Subcutaneous abdominal adipose tissue (tissue), 5 donors: ENCODE measurements at regions not wholly inside any gene's neighbourhood (a gene's known extent, or its start where the extent isn't known, plus 50 kb on each side); places are given as distances from the start of the nearest gene placed in this dataset.

Experiments
- H3K27ac ChIP-seq: one replicate; pipeline ENCODE4 v1.7.0; 2013; ENCODE audit warnings: low read depth, mild to moderate bottlenecking, inconsistent platforms, low read length, moderate library complexity
- H3K27me3 ChIP-seq, 5 donors: one replicate each; pipeline ENCODE4 v1.7.0; 2013; ENCODE audit warnings: low read length in 5 of 5, inconsistent platforms in 1 of 5; ENCODE audit not compliant: control insufficient read depth in 5 of 5, insufficient read depth in 4 of 5
- H3K36me3 ChIP-seq, 5 donors: one replicate each; pipeline ENCODE4 v1.7.0; 2013; ENCODE audit warnings: low read length in 5 of 5; ENCODE audit not compliant: control insufficient read depth in 5 of 5, insufficient read depth in 5 of 5
- H3K4me1 ChIP-seq, 5 donors: one replicate each; pipeline ENCODE4 v1.7.0; 2013; ENCODE audit warnings: low read length in 5 of 5, mild to moderate bottlenecking in 3 of 5, moderate library complexity in 1 of 5; ENCODE audit not compliant: control insufficient read depth in 5 of 5, insufficient read depth in 5 of 5
- H3K4me3 ChIP-seq, 5 donors: one replicate each; pipeline ENCODE4 v1.7.0; 2013; ENCODE audit warnings: low read length in 5 of 5, low read depth in 1 of 5
- H3K9ac ChIP-seq, 5 donors: one replicate each; pipeline ENCODE4 v1.7.0; 2013; ENCODE audit warnings: low read length in 5 of 5, mild to moderate bottlenecking in 4 of 5, moderate library complexity in 3 of 5
- H3K9me3 ChIP-seq, 5 donors: one replicate each; pipeline ENCODE4 v1.7.0; 2013; ENCODE audit warnings: low read length in 5 of 5; ENCODE audit not compliant: control insufficient read depth in 5 of 5
- donor health status: healthy.
- donor health status: healthy.
- donor health status: healthy.
- donor health status: healthy.
- donor health status: healthy.

GRCh38 chr18:70459251-70459650, 170.4 kb downstream of the SOCS6 start:
- Histone ChIP-seq H3K9ac (no peak overlapping the region), H3K4me3 (no peak overlapping the region)

GRCh38 chr18:70457788-70458187, 168.9 kb downstream of the SOCS6 start:
- Histone ChIP-seq H3K27ac (no peak overlapping the region), H3K27me3 (peaks cover 0 to 3% (median 0%) of the 10 kb centered on the region in 5 donors), H3K4me1 (no peaks in the 10 kb centered on the region), H3K9ac (no peak overlapping the region), H3K9me3 (no peaks in the 10 kb centered on the region), H3K36me3 (no peaks in the 10 kb centered on the region), H3K4me3 (no peak overlapping the region)

More at GRCh38 chr18:70459251-70459650, 170.4 kb downstream of the SOCS6 start:
- H3K27me3 ChIP-seq: peaks cover 0 to 3% (median 0%) of the 10 kb centered on the region in 5 donors
- peaks cover under 1 to 2% (median 1%) of the 10 kb centered on the region in 5 donors for H3K4me1 ChIP-seq
- no peak overlapping the region for H3K27ac ChIP-seq
- H3K9me3 ChIP-seq: no peaks in the 10 kb centered on the region
- H3K36me3 ChIP-seq: no peaks in the 10 kb centered on the region

- no peaks in the 10 kb centered on the region for H3K9me3 ChIP-seq
Observed at GRCh38 chr18:70457223-70457622, 168.4 kb downstream of the SOCS6 start.

GRCh38 chr18:70456376-70456775, 167.5 kb downstream of the SOCS6 start:
- no peaks in the 10 kb centered on the region for H3K36me3 ChIP-seq
- no peaks in the 10 kb centered on the region for H3K4me1 ChIP-seq
- peaks cover 0 to 3% (median 0%) of the 10 kb centered on the region in 5 donors for H3K27me3 ChIP-seq
- H3K9ac ChIP-seq: no peak overlapping the region
- no peak overlapping the region for H3K27ac ChIP-seq
- no peaks in the 10 kb centered on the region for H3K9me3 ChIP-seq
- no peak overlapping the region for H3K4me3 ChIP-seq

More at GRCh38 chr18:70457223-70457622, 168.4 kb downstream of the SOCS6 start:
- Histone ChIP-seq H3K36me3 (no peaks in the 10 kb centered on the region), H3K4me3 (no peak overlapping the region), H3K4me1 (no peaks in the 10 kb centered on the region), H3K27ac (no peak overlapping the region), H3K27me3 (peaks cover 0 to 3% (median 0%) of the 10 kb centered on the region in 5 donors), H3K9ac (no peak overlapping the region)

GRCh38 chr18:70455731-70456130, 166.9 kb downstream of the SOCS6 start:
- Histone ChIP-seq H3K9me3 (no peaks in the 10 kb centered on the region), H3K27me3 (peaks cover 0 to 3% (median 0%) of the 10 kb centered on the region in 5 donors), H3K4me3 (no peak overlapping the region), H3K36me3 (no peaks in the 10 kb centered on the region), H3K27ac (no peak overlapping the region), H3K4me1 (no peaks in the 10 kb centered on the region), H3K9ac (no peak overlapping the region)

GRCh38 chr18:70454704-70455322, 166.0 kb downstream of the SOCS6 start:
- peaks cover 0 to 3% (median 0%) of the 10 kb centered on the region in 5 donors for H3K27me3 ChIP-seq
- H3K9ac ChIP-seq: no peak overlapping the region
- no peaks in the 10 kb centered on the region for H3K4me1 ChIP-seq
- no peak overlapping the region for H3K4me3 ChIP-seq
- H3K36me3 ChIP-seq: no peaks in the 10 kb centered on the region
- H3K9me3 ChIP-seq: no peaks in the 10 kb centered on the region
- no peak overlapping the region for H3K27ac ChIP-seq

GRCh38 chr18:70453058-70453775, 164.4 kb downstream of the SOCS6 start:
- Histone ChIP-seq H3K9me3 (no peaks in the 10 kb centered on the region), H3K27ac (no peak overlapping the region), H3K9ac (no peak overlapping the region)

GRCh38 chr18:70452501-70452900, 163.7 kb downstream of the SOCS6 start:
- H3K36me3 ChIP-seq: no peaks in the 10 kb centered on the region
- H3K4me3 ChIP-seq: no peak overlapping the region
- peaks cover 0 to 3% (median 0%) of the 10 kb centered on the region in 5 donors for H3K27me3 ChIP-seq
- no peak overlapping the region for H3K9ac ChIP-seq
- H3K9me3 ChIP-seq: no peaks in the 10 kb centered on the region
- H3K4me1 ChIP-seq: no peaks in the 10 kb centered on the region
- no peak overlapping the region for H3K27ac ChIP-seq

More at GRCh38 chr18:70453058-70453775, 164.4 kb downstream of the SOCS6 start:
- Histone ChIP-seq H3K36me3 (no peaks in the 10 kb centered on the region), H3K4me1 (no peaks in the 10 kb centered on the region), H3K4me3 (no peak overlapping the region), H3K27me3 (peaks cover 0 to 3% (median 0%) of the 10 kb centered on the region in 5 donors)

GRCh38 chr18:70450426-70451253, 161.8 kb downstream of the SOCS6 start:
- Histone ChIP-seq H3K4me1 (no peaks in the 10 kb centered on the region), H3K9ac (no peak overlapping the region), H3K36me3 (no peaks in the 10 kb centered on the region), H3K27ac (no peak overlapping the region), H3K4me3 (no peak overlapping the region), H3K9me3 (no peaks in the 10 kb centered on the region), H3K27me3 (peaks cover 0 to 4% (median 0%) of the 10 kb centered on the region in 5 donors)
